ENCODE measurements at regions not wholly inside any gene's neighbourhood (a gene's known extent, or its start where the extent isn't known, plus 50 kb on each side); places are given as distances from the start of the nearest gene placed in this dataset.
A peak's percentile ranks its signal among the peaks of the same experiment; 100 is the strongest.

- no peak for DNase-seq
Observed at GRCh38 chr18:56165601-56166355, 472.6 kb downstream of the TXNL1 start.

GRCh38 chr18:56162311-56163265 is 475.8 kb downstream of the TXNL1 start:
- peak; percentile 52 for DNase-seq

GRCh38 chr18:56161566-56162260 is 476.7 kb downstream of the TXNL1 start:
- peak; percentile 33 for DNase-seq

GRCh38 chr18:56158676-56159075 is 479.7 kb downstream of the TXNL1 start:
- no peak for DNase-seq

- DNase-seq = no peak
Observed at GRCh38 chr18:56157541-56157940, 480.9 kb downstream of the TXNL1 start.

- DNase-seq = no peak
Observed at GRCh38 chr18:56152551-56153310, 485.7 kb downstream of the TXNL1 start.

GRCh38 chr18:56148373-56148772 is 490.0 kb downstream of the TXNL1 start:
- DNase-seq = no peak

- no peak for DNase-seq
Observed at GRCh38 chr18:56146565-56146964, 491.8 kb downstream of the TXNL1 start.

- DNase-seq = no peak
Observed at GRCh38 chr18:56142001-56142400, 496.4 kb downstream of the TXNL1 start.

- DNase-seq = no peak
Observed at GRCh38 chr18:56139792-56140254, 498.6 kb downstream of the TXNL1 start.

GRCh38 chr18:56139372-56139771 is 499.0 kb downstream of the TXNL1 start:
- no peak for DNase-seq

- no peak for DNase-seq
Observed at GRCh38 chr18:56136105-56136504, 502.3 kb downstream of the TXNL1 start.

- peak; percentile 78 for DNase-seq
Observed at GRCh38 chr18:56130481-56130880, 507.9 kb downstream of the TXNL1 start.

- no peak for DNase-seq
Observed at GRCh38 chr18:56128153-56128791, 510.1 kb downstream of the TXNL1 start.

GRCh38 chr18:56127322-56128099 is 510.9 kb downstream of the TXNL1 start:
- peak; percentile 44 for DNase-seq

GRCh38 chr18:56124186-56124585 is 514.2 kb downstream of the TXNL1 start:
- DNase-seq = no peak

- no peak for DNase-seq
Observed at GRCh38 chr18:56121669-56122068, 516.7 kb downstream of the TXNL1 start.

GRCh38 chr18:56120782-56121181 is 517.6 kb downstream of the TXNL1 start:
- no peak for DNase-seq

GRCh38 chr18:56119681-56120080 is 518.7 kb downstream of the TXNL1 start:
- peak; percentile 45 for DNase-seq

GRCh38 chr18:56118422-56118821 is 520.0 kb downstream of the TXNL1 start:
- no peak for DNase-seq
